D341Med (cell line): ENCODE measurements at regions not wholly inside any gene's neighbourhood (a gene's known extent, or its start where the extent isn't known, plus 50 kb on each side); places are given as distances from the start of the nearest gene placed in this dataset.
"Not testable (repeated sequence)": the region's sequence is repeated elsewhere in the genome, so short reads cannot be mapped to it uniquely, and the experiment has no call there.

Experiments used
- DNase-seq: peaks from one replicate; pipeline ENCODE4 v3.0.0; 2012; ENCODE audit warnings: low spot score

DNA sequence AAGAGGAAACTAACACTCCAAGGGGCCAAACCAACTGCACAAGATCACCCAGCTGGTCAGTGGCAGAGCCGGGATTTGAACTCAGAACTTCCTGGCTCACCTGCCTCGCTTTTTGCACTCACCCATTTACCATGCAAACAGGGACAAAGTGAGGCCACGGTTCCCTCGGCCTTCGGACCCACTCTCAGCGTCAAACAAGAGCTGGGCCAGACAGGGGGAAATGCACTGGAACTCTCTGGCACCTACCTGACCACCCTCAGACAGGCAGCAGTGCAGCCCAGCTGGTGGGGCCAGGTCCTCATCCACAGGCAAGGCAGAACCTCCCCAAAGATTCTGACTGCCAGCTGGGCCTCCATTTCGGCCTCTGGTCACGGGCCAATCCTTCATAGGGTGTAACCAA, 93.7 kb upstream of the SRSF6 start:
- no peak for DNase-seq

DNA sequence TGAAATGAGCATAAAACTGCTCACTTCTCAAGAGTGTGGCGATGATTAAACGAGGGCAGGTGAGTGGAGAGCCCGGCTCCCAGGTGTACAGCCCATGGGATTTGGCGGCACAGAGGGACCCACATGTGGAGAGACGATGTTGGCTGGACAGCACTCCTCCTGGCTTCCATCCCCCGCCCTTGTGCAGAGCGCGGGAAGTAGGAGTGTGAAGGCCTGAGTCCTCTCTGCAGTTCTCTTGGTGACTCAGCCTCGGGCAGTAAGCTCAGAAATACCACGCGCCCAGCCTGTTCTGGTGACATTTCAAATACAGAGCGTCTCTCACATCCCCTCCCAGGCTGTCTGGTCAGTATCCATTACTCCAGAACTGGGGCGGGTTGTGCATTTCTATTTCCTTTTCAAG, 94.2 kb upstream of the SRSF6 start:
- DNase-seq: no peak

DNA sequence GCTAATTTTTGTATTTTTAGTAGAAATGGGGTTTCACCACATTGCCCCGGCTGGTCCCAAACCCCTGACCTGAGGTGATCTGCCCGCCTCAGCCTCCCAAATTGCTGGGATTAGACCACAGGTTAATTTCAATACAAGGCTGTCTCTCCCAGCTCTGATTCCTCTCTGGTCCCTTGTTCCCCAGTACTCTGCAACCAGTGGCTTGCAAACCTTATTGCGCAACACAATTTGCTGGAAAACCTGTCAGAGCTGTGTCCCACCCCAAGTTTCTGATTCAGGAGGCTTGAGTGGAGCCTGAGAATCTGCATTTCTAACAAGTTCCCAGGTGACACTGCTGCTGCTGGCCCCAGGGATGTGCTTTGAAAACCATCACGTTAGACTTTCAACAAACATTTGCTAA, 96.2 kb upstream of the SRSF6 start:
- no peak for DNase-seq

DNA sequence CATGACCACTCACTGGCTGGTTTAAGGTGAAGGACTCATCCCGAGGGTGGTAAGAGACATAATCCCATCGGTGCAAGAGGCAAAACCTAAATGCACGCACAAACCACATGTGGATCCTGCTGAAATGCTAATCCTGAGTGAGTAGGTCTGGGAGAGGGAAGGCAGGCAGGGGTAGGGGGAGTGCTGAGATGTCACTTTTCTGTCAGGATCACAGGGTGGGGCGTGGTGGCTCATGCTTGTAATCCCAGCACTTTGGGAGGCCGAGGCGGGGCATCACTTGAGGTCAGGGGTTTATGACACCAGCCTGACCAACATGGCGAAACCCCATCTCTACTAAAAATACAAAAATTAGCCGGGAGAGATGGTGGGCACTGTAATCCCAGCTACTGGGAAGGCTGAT, 97.7 kb upstream of the SRSF6 start:
- no peak for DNase-seq

DNA sequence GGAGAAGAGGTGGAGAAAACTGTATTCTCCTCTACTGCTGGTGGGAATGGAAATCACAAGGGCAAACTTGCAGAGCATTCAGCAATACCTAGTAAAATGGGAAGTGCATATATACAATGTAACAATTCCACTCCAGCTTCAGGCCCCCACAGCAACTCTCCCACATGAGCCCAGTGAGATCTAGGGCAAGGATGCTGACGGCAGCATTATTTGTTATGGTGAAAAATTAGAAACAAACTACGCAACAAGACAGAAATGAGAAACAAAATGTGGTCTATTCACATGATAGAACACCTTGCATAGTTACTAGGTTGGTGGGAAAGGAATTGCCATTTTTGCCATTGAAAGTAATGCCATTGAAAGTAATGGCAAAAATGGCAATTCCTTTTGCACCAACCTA, 98.9 kb upstream of the SRSF6 start:
- no peak for DNase-seq

DNA sequence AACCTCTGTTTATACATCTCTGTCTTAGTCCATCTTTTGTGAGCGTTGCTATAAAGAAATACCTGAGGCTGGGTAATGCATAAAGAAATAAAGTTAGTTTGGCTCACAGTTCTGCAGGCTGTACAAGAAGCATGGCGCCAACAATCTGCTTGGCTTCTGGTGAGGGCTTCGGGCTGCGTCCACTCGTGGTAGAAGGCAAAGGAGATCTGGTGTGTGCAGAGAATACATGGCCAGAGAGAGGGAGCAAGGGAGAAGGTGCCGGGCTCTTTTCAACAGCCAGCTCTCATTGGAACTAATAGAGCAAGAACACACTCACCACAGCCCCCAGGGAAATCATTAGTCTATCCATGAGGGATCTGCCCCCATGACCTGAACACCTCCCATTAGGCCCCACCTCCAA, 100.3 kb upstream of the SRSF6 start:
- DNase-seq: no peak

DNA sequence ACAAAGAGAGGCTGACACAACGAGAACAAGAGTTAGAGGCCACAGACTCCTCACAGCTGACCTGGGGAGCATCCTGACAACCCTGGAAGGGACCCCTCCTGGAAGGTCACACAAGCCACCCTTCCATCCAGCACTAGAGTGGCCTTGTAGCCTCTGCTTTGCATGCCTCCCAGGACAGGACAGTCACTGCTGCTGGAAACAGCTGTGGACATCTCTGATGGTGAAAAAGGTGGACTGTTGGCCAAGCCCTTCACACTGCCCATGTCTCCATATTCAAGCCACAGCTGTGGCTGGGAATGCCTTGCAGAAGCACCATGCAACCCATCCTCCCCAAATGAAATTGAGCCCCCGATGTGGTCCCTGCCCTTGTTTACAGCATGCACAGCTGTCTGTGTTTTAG, 102.1 kb upstream of the SRSF6 start:
- no peak for DNase-seq

DNA sequence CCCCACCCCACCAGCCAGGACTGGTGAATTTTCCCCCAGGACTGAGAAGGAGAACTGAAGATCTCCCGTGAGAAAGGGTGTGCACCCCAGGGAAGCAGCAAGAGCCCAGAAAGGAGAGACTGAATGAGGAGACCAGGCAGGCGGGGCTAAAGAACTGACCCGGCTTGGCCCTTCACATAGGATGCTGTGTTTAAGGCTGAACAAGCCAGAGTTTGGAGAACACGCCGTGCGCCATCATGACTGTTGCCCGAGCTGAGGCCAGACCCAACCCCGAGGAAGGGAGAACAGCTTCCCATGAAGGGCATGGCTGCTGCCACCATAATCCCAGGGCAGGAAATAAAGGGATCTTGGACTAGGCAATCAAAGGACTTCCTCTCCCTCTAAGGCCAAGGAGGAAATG, 104.7 kb upstream of the SRSF6 start:
- no peak for DNase-seq

DNA sequence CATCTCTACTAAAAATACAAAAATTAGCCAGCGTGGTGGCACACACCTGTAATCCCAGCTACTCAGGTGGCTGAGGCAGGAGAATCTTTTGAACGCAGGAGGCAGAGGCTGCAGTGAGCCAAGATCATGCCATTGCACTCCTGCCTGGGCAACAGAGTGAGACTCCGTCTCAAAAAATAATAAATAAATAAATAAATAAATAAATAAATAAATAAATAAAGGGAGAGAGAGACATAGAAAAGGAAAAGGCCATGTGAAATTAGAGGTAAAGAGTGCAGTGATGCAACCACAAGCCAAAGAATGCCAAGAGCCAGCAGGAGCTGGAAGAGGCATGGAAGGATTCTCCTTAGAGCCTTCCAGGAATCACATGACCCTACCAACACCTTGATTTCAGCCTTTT, 107.0 kb upstream of the SRSF6 start:
- DNase-seq: not testable (repeated sequence)

DNA sequence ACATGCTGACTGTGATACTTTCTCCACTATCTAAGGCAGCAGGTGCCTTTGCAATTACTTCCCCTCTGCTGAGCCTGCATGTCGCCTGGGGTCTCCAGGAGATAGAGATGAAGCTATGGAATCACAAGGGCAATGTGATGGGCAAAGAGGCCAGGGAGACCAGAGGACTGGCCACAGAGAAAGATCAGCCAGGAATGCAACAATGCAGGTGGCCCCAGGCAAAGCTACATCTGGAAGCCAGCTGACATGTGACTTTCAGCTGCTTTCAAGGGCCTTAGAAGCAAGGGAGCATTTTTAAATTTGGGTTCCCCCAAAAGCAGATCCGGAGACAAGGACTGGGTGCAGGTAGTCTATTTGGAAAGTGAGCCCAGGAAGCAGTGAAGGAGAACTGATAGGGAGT, 107.9 kb upstream of the SRSF6 start:
- no peak for DNase-seq

DNA sequence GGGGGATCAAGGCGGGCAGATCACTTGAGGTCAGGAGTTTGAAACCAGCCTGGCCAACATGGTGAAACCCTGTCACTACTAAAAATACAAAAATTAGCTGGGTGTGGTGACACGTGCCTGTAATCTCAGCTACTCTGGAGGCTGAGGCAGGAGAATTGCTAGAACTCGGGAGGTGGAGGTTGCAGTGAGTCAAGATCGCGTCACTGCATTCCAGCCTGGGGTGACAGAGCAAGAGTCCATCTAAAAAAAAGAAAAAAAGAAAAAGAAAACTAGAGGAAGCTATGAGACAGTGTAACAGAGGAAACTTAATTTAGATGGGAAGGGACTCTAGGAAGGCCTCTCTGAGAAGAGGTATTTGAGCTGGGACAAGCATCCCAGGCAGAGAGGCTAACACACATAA, 109.9 kb upstream of the SRSF6 start:
- not testable (repeated sequence) for DNase-seq

DNA sequence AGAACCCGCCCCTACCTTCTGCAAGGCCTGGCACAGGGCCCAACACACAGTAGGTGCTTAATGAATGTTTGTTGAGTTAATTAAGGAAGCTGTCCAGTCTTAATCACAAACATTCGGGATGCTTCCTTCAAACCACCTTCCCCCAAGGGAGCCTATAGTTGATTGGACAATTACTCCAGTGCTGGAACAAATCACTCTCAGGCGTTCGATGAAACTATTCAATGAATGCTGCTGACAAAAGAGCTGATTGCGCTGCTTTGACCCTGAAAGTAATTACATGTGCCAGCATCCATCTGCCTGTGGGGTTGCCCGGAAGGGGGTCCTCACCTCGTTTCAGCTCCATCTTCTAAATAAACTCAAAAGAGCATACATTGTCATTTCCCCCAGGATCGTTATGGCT, 112.0 kb upstream of the SRSF6 start:
- no peak for DNase-seq

DNA sequence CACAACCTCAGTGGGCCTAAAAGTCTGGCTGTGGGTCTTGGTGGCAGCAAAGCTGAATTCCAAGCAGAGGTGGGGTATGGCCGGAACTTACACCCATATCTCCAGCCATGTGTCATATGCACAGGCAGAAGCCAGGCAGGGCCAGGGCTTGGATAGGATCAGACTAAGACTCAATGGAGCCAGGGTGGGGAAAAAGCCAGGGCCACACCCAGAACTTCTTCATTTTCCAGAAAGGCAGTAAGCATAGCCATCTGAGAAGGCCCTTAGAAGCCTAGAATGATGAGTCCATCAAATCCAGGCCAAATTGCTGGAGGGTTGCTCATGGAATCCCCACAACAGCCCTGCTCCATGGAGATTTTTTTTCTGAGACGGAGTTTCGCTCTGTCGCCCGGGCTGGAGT, 116.2 kb upstream of the SRSF6 start:
- no peak for DNase-seq

DNA sequence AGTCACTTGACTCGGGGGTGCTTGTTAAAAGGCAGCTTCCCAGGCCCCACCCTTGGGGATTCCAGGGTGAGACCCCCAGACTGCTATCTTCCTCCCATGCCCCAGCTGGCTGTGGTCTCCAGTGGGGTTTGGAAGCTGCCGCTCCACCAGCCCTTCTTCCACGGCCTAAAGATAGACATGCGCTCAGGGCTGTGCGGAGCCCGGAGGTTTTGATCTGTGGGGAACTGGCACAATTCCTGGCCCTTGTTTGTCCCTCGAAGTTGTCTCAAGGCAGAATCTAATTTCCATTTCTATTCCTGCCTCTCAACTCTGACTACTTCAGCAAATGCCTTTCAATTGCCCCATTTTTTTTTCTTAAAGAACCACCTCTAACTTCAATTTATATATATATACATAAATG, 120.7 kb upstream of the SRSF6 start:
- no peak for DNase-seq

DNA sequence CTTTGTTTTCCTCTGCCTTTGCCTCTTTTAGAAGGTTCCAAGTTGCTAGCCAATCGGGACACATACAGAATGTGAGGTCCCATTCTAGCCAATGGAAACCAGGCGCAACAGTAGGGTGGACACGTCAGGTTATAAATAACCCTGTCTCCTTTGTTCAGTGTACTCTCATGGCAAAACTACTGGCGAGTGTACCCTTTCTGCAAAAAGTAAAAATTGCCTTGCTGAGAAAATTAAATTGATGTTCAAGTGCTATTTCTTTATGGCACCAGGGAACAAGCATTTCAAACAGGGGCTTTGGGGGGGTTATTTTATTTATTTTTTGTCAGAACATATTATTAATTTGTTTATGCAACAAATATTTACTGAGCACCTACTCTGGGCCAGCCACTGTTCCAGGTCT, 123.6 kb upstream of the SRSF6 start:
- DNase-seq: no peak

DNA sequence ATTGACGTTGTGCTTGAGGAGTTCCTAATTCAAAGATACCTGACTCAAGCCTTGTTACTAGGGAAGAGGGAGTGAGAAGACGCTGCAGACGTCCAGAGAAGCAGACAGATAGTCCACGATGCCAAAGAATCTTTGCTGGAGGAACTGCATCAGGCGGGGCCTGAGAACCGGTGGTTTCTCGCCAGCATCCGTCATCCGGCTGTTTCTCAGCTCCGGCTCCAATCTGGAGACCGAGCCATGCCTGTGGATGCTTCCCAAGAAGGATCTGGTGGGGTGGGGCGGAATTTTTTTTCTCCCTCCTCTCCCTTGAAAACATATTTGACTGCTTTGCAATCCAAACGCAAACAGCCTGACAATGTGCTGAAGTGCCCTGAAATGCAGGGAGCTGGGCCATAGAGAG, 125.8 kb upstream of the SRSF6 start:
- no peak for DNase-seq

DNA sequence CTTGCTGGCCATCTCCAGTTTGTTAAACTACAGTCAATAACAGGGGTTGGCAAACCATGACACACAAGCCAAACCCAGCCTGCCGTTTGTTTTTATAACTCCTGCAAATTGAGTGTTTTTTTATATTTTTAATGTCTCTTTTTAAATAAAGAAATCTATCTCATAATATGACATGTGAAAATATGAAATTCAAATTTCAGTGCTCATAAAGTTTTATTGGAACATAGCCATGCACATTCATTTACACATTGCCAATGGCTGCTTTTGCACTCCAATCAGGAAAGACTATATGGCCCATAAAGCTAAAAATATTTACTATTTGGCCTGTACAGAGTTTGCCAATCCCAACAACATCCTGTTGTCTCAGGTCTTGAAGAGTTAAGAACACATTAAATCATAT, 129.0 kb upstream of the SRSF6 start:
- no peak for DNase-seq

DNA sequence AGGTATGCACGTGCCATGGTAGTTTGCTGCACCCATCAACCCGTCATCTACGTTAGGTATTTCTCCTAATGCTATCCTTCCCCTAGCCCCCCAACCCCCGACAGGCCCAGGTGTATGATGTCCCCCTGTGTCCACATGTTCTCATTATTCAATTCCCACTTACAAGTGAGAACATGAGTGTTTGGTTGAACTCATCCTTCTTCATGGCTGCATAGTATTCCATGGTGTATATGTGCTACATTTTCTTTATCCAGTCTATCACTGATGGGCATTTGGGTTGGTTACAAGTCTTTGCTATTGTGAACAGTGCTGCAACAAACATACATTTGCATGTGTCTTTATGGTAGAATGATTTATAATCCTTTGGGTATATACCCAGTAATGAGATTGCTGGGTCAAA, 130.5 kb upstream of the SRSF6 start:
- DNase-seq: not testable (repeated sequence)

DNA sequence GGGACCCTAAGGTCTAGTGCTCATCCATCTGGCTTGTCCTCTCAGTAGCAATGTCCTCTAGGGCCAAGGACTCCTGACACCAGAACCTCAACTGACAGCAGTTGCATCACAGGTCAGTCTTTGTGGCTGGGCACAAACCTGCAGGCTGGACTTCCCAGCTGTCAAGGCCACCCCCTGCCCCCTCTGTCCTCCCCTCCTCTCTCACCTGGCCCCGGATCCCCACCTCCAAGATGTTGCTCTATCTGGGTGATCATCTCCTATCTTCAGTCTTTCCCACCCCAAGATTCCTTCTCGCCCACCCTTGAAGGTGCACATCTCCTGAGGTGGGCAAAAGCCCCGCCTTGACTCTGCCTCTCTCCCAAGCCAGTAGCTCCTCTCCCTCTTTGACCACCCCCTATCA, 131.8 kb upstream of the SRSF6 start:
- no peak for DNase-seq

DNA sequence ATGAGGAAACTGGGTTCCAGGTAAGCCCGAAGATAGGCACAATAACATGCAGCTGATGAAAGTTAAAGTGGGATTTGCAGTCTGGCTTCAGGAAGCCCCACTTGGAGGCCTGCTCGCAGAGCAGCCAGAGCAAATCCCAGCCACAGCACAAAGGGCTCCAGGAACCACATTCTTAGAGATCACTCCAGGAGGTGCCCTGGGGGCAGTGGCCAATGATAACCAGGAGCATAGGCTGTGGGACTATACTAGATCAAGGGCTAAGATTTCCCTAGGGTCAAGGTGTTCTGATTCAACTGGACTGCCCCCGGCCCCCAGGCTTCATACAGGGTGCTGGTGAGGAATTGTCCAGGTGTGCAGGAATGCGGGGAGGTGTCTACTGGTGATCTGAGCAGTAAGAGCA, 133.9 kb upstream of the PTPRT start:
- no peak for DNase-seq

DNA sequence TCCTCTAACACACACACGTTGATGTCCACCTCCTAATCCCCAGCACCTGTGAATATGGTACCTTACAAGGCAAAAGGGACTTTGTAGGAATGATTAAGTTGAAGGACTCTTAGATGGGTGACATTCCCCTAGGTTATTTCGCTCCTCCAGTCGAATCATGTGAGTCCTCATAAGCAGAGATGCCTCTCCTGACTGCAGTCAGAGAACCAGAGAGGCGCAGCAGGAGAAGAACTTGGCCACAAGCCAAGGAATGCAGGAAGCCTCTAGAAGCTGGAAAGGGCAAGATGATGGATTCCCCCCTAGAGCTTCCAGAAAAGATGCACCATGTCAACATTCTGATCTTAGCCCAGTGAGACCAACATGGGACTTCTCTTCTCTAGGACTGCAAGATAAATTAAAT, 133.1 kb upstream of the PTPRT start:
- no peak for DNase-seq

DNA sequence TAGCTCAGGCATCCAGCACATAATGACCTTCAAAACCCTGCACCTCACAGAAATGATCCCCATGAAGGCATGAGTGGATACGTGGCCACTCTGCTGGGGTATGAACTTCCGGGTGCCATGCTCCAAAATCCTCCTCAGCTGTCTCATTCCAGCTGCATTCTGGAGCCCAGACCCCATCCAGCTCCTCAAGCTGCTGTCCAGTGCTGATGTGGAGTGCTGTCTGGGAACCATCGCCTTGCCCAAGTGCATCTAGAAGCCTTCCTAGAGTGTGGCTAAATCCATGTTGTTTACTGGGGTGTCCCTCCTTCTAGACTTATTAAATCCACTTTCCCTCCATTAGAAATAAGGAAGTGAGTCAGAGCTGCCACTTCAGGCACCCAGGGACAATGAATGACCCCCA, 130.8 kb upstream of the PTPRT start:
- no peak for DNase-seq

DNA sequence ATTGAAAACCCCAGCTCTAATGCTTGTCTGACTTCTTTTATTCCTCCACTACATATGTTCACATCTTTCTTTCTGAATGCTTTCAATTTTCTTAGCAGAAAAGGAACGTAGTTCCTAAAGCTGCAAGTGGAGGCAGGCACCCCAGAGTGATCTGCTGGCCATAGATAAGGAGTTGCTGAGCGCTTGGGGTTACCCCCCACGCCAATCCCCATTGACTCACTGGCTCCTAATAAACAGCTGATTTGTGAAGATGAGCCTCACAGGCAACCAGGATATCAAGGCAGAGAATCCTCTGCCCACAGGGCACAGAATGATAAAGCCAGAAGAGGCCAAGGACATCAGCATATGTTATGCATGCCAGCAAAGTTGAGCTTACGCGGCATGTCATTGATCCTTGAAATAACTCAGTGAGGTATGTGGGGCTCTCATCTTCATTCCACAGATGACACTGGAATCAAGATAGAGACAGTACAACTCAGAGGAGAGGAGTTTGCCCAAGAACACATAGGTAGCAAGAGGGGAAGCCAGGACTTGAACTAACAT, 129.1 kb upstream of the PTPRT start:
- DNase-seq: no peak

DNA sequence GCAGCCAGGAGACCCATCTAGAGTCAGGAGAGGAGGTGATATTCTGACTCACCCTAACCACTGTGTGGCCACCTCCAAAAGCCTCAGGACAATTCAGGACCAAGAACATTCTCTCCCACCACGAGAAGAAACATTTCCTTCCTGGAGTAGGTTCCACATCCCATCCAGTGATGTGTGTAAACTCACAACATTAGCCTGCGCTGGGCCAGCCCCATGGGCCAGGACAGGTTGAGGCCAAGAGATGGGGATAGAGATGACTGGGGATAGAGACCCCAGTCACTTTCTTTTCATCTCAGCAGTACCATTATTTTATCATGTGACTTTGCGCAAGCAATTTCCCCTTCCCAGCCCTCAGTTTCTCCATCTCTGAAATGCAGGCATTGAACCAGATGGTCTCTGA, 126.6 kb upstream of the PTPRT start:
- no peak for DNase-seq

DNA sequence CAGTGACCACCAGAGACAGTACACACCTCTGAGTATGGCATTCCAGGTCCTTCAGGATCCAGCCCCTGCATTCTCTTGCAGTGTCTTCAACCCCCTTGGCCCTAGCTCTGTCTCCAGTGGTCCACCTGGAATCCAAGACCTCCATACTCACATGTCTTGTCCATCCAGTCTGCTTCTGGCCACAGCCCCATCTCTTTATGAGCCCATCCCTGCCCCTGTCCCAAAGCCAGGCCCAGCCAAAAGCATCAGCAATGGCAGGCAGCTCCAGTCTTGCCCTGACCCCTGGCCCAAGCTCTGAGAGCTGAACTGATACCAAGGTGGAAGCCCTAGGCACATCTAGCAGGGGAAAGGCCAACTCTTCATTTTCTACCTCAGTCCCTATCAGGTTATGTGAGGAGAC, 119.6 kb upstream of the PTPRT start:
- DNase-seq: no peak
